VCaP (cell line): ENCODE measurements at regions not wholly inside any gene's neighbourhood (a gene's known extent, or its start where the extent isn't known, plus 50 kb on each side); places are given as distances from the start of the nearest gene placed in this dataset.

Experiments used
- H3K27ac ChIP-seq: fragments of 450-650 bp; 2 replicates; pipeline ENCODE4 v1.5.1; 2017
- CTCF ChIP-seq: fragments of 450-650 bp; conservative IDR thresholded peaks from 2 replicates; pipeline ENCODE4 v1.5.1; 2017; ENCODE audit warnings: mild to moderate bottlenecking, moderate library complexity

GRCh38 chr2:103233691-103234090, 471.9 kb downstream of the TMEM182 start:
- TF ChIP-seq CTCF = no peak
- H3K27ac ChIP-seq = no peak overlapping the region

GRCh38 chr2:103235283-103235682, 473.5 kb downstream of the TMEM182 start:
- no peak overlapping the region for H3K27ac ChIP-seq
- no peak for TF ChIP-seq CTCF

GRCh38 chr2:103249462-103249861, 487.6 kb downstream of the TMEM182 start:
- no peak overlapping the region for H3K27ac ChIP-seq
- TF ChIP-seq CTCF = no peak

GRCh38 chr2:103252781-103253180, 490.9 kb downstream of the TMEM182 start:
- H3K27ac ChIP-seq = no peak overlapping the region
- no peak for TF ChIP-seq CTCF

GRCh38 chr2:103254611-103255010, 492.8 kb downstream of the TMEM182 start:
- TF ChIP-seq CTCF = no peak
- no peak overlapping the region for H3K27ac ChIP-seq

GRCh38 chr2:103264058-103264768, 502.4 kb downstream of the TMEM182 start:
- no peak overlapping the region for H3K27ac ChIP-seq
- no peak for TF ChIP-seq CTCF

GRCh38 chr2:103265521-103265920, 503.7 kb downstream of the TMEM182 start:
- TF ChIP-seq CTCF = no peak
- H3K27ac ChIP-seq = no peak overlapping the region
